Suppressor macrophage (primary cell): ENCODE measurements at regions not wholly inside any gene's neighbourhood (a gene's known extent, or its start where the extent isn't known, plus 50 kb on each side); places are given as distances from the start of the nearest gene placed in this dataset.

Experiments
- DNase-seq, 4 experiments: peaks; one replicate each; pipeline ENCODE4 v3.0.0-alpha.2; 2020 to 2022

DNA sequence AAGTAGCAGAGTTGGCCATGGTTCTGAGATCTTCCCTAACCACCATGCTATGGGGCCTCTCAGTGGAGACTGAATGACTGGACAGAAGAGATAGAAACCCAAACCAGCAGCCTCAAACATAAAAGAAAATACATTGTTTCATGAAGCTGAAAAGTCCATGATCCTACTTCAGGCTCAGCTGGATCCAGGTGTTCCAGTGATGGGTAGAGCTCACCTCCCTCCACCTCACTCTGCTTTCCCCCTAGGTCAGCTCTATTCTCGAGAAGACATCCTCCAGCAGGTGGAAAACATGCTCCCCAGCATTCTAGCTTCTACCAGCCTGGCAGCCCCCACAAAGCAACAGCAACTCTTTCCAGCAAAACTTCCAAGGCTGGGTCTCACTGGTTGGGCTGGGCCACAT is 132.1 kb downstream of the OAT start:
- DNase-seq: no peak

GRCh38 chr10:124285587-124286527 is 132.9 kb downstream of the OAT start:
- peak; percentile 23 to 66 (median 62) for DNase-seq

DNA sequence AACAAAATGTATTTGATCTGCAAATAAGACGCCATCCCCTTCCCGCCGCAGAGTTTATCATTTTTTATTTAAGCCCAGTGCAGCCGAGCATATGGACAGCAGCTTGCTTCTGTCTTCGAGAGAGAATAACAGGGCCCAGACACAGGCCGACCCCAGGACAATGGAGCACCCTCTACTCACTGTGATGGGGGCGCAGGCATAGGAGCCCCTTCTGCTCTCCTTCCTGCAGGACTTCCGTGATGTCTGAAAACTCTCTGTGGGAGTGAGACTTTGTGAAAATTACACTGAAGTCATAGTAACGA is 134.8 kb downstream of the OAT start:
- DNase-seq: no peak

DNA sequence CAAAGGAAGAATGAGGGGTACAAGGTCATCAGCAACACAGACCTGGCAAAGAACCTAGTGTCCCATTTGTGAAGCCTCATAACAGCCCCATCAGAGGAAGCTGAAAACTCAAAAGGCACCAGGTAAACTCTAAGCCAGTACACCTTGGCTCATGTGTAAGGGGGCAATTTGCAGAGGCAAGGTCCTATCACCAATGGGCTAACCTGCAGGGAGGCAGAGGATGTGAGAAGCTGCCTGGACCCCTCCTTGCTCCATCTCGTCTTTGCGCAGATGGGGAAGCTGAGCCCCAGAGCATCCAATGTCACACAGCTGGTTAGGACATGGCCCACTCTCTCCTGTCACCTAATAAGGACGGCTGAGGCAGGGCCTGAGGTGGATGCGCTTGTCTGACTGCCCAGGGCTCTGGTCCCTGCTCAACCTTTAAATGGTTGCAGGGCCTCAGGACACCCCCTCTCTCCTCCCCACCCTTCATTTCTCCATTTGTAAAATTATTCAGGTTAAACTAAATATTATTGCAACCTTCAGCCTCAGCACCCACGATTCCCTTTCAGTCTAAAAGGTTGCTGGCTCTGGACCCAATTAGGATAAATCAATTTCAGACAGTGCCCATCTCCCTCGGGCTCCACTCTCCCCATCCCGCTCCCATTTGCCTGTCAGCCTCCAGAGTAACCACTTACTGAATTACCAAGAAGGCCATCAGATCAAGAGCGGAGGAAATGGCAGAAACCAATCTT is 135.3 kb downstream of the OAT start:
- DNase-seq: no peak

DNA sequence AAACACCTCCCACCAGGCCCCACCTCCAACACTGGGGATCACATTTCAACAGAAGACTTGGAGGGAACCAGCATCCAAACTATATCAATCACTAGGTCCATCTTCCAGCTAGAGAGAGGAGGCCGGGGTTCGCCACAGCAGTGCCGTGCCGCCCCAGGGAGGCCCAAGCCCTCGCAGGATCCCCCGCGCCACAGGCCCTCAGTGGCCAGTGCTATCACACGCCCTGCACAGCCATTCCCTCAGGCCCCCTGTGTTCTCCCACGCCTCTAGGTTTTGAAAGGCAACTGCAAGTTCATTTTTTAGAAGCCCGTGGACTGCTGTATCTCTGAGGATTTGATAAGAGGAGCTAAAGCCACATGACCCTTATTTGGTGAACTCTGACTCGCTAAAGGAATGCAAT is 136.4 kb downstream of the OAT start:
- no peak for DNase-seq

DNA sequence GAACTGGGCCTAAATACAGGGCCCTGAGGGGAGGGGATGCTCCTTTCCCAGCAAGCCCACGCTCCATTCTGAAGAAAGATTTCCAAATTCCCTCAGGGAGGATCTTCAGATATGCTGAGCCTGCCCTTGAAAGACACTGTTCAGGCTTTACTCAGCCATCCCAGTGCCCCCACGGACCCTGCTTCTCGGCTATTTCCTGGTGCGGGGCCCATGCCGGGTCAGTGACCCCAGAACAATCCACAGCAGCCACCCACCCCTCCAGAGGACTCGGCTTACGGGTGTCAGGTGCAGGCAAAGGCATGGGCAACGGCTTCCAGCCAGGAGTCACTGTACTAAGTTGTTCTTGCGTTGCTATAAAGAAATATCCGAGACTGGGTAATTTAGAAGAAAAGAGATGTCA is 137.1 kb downstream of the OAT start:
- DNase-seq: no peak

DNA sequence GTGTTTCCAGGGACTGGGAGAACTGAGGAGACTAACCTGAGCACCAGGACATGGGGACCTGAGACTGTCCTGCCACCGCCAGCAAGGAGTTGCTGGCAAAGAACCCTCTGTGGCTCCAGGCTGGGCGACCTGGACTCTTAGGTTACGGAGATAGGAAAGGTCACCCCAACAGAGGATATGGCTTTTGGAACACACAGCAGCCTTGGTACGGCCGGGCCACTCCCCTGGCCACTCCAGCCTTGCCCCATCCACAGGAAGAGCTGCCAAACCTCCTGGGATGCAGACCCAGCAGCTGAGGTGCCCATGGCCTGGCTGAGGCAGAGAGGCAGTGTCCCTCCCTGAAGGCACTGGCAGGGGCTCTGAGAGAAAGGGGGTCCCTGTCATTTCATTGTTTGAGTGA is 137.8 kb downstream of the OAT start:
- no peak for DNase-seq

DNA sequence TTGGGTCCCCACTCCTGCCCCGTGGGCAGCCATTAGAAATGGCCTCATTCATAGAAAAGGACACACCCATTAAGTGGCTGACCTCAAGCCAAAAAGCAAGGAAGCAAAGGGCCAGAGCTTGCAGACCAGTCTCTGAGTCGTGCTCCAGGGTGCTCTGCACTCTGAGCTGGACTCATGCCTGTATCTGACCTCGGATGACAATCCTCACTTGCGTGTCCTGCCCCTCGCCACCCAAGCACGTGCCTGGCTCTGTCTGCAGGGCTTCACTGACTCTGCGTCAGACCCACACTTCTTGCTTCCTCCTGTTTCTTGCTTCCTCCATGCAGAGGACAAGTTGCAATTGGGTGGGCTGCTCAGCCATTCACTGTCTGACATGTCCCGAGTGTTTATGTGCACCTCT is 138.8 kb downstream of the OAT start:
- peak; percentile 49 to 82 (median 66) for DNase-seq

DNA sequence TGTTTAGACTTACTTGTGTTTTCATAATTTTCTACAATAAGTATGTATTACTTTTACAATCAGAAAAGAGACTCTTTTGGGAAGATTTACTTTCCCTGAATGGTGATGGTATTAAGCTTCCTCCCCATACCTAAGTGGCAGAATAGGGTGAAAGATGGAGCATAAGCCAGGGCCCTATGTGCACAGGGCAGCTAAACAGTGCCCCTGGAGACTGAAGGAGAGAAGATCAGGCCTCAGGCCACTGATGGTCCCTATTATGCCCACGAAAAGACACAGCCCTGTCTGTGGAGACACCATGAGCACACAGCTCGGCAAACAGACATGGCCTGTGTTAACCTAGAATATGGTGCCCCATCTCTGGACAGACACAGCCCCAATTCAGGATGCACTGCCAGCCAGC is 139.4 kb downstream of the OAT start:
- no peak for DNase-seq

DNA sequence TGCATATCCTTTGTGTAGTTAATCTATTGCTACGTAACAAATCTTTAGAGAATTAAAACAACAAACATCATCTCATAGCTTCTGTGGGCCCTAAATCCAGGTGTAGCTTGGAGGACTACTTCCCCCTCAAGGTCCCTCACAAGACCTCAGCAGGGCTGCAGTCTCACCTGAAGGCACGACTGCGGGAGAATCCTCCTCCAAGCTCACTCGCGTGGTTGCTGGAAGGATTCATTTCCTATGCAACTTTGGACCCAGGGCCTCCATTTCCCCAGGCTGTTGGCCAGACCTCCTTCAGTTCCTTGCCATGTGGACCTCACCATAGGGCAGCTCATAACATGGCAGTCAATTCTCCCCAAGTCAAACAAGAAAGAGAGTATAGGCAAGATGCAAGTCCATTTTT is 140.4 kb downstream of the OAT start:
- DNase-seq: no peak

DNA sequence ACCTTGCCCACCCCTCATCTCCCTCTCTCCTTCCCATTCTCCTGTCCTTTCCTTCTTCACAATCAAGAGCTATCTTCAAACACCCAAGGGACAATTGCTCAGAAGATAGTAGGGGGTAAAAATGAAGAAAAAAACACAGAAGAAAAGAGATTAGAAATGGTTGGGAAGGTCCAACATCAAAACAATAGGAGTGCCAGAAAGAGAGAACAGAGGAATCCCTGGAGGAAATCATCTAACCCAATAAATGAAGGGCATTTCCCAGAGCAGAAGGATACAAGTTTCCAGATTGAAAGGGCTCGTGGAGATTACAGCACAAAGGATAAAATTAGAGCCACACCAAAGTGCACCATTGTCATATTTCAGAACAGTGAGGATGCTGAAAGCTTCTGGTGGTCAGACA is 145.6 kb downstream of the OAT start:
- DNase-seq: no peak

DNA sequence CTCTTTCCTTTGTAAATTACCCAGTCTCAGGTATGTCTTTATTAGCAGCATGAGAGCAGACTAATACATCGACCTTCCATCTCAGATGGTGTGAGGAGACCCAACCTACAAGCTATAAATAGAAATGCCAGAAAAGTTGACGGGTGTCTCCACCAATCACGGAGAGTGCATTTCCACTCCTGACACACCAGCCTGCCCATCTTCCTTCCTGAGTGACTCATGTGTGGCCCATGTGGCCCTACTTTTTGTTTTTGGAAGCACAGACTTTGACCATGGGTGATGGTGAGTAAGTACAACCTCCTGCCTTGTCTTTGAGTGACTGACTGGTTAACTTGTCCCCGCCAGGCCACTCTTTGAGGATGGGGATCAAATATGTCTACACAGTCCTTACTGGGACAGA is 147.0 kb downstream of the OAT start:
- no peak for DNase-seq

- DNase-seq: no peak
Observed at GRCh38 chr10:124270530-124271327, 148.0 kb downstream of the OAT start.

- DNase-seq: no peak
Observed at GRCh38 chr10:124268976-124269375, 149.7 kb downstream of the OAT start.

DNA sequence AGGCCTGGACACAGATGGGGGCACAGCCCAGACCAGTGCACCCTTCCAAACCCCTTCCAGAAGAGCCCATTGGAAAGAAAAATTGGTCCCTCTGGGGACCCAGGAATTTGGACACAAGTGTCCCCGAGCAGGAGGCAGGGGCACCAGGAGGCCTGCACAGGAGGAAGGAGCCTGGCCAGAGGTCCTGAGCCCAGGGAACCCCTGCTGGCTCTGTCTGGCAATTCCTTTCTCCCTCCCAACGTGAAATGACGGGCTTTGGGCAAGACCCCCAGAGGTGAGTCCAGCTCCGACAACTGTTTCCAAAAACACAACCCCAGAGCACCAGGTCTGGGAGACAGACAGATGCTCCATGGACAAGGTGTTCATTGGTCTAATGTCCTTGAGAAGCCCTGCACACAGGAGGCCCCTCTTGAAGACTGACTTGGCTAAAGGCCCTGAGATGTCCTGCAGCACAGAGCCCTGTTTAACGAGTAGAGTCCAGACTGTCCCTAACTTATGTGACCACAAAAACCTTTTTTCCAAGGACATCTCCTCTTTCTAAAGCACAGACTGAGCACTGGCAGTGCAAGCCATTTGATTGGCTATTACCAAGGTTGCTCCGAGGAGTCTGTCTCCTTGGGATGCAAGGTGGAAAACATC is 150.7 kb downstream of the OAT start:
- DNase-seq: no peak

DNA sequence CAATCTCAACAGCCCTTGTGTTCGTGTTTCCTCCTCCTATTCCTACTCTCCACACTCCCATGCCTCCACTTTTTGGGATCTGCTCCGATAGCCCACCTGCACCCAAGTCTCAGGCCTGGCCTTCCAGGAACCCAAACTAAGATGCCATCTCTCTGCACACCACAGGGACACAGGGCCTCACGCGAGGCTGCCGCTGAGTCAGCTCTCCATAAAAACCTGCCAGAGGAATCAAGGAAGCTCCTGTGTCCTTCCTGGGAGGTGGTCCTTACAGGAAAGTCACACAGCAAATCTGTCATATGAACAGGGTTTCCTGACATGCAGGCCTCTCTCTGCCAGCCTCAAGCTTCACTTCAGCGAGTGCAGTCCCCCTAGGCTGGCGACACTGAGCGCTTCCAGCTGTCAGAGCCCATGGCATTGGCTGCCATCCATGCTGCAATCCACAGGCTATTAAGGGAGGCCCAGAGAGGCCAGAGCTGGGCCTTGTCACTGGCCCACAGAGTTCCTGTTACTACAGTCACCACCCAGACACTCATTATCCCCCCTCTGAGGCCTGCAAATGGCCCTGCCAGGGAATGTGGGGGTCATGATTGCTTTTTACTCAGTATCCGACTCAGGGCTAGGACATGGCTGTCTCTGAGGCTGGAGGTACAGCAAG is 151.4 kb downstream of the OAT start:
- no peak for DNase-seq

- DNase-seq: peak; percentile 23 to 76 (median 54)
Observed at GRCh38 chr10:124266468-124267230, 152.1 kb downstream of the OAT start.

DNA sequence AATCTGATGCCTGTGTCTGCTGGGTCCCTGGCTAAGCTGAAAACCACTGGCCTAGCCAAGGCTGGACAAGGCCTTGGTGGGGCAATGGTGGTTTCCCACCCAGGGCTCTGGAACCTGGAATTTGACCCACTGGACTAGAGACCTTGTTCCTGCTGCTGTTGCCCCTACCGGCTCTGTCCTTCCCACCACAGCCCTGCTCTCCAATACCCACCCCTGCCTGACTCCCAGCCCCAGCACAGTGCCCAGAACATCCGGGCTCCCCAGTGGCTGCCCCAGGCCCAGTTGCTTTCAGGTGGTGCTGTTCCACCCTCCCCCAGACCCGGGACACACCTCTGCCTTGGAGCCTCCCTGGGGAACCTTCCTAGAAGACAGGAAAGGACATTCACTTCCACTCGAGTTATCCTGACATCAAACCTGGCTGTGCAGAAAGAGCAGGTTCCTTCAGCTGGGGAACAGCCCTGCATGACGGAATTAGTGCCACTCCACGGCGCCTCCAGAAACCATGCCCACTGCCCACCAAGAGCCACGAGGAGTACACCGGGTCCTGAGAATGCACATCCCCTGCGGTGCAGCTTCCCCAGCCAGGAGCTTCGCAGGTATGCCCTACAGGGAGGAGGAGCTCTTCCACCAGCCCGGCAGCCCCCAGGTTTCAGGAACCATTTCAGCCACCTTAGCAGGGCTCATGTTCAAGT is 152.8 kb downstream of the OAT start:
- no peak for DNase-seq

GRCh38 chr10:124265391-124265745 is 153.4 kb downstream of the OAT start:
- DNase-seq: no peak

DNA sequence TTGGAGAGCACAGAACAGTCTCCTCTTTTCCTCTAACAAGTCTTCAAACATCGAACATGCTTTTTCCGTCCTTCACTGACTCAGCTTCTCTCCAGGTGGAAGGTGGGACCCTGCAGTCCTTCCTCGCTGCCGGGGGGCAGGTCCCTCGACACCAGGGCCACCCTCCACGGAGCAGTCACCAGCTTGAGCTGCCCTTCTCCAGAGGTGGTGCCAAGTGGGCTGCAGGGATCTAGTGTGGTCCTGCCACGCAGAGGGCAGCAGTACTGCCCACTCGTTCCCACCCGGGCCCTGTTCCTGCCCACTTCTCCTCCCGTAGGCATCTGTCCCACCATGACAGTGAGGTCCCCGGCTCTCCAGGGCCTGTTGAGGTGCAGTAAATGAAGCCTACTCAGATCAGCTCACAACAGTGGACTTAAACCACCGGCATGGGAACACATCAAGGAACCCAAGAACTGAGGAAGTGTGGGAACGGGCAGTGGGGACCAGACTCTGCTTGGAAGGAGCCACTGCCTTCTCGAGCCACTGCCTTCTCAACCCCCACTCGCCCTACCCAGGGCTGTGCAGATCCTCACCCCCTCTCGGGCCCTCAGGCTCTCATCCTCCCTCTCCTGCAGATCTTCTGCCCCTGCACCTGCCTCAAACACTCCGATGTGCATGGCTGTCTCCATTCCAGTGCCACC is 153.9 kb downstream of the OAT start:
- DNase-seq: no peak
